SK-N-SH (cell line): ENCODE measurements at regions not wholly inside any gene's neighbourhood (a gene's known extent, or its start where the extent isn't known, plus 50 kb on each side); places are given as distances from the start of the nearest gene placed in this dataset.

Experiments
- CTCF ChIA-PET: fragments of 300-600, 350-600 bp; formaldehyde crosslinking; extraction: SDS; loops from one replicate; lab custom pipeline; 2021; lab: Yijun Ruan, JAX
- POLR2A ChIA-PET: fragments of 350-600 bp; sonication (Branson Sonifier 250); formaldehyde crosslinking; extraction: SDS; loops from one replicate; lab custom pipeline; 2020; ENCODE audit warnings: antibody characterized with exemption, inconsistent platforms; lab: Yijun Ruan, JAX
- DNase-seq: peaks from one replicate; pipeline ENCODE4 v3.0.0; 2012
- H2AFZ ChIP-seq: fragments of 200-600 bp; sonication (generic); 2 replicates; pipeline ENCODE4 v1.8.1; 2016; ENCODE audit warnings: antibody characterized with exemption, mild to moderate bottlenecking, low read depth
- H3F3A ChIP-seq: fragments of 200-600 bp; sonication (generic); replicated peaks from 2 replicates; pipeline ENCODE3; 2016; ENCODE audit warnings: antibody characterized with exemption, mild to moderate bottlenecking; ENCODE audit not compliant: insufficient read depth
- H3K27ac ChIP-seq, 2 experiments: fragments of 200-500 bp in 1 of 2; fragments of 200-600 bp in 1 of 2; sonication (Bioruptor generic) in 1 of 2; sonication (generic), shearing (Covaris generic) in 1 of 2; 2 replicates each; pipeline versions ENCODE4 v1.5.1 to v1.6.1; 2014 to 2016; ENCODE audit warnings: low read depth in 2 of 2, inconsistent platforms in 1 of 2, low read length in 1 of 2, mild to moderate bottlenecking in 1 of 2, mixed read lengths in 1 of 2
- H3K27me3 ChIP-seq: fragments of 200-600 bp; sonication (generic), shearing (Covaris generic); 2 replicates; pipeline ENCODE4 v1.6.1; 2016; ENCODE audit warnings: mixed run types; ENCODE audit not compliant: insufficient read depth
- H3K36me3 ChIP-seq, 2 experiments: fragments of 200-500 bp in 1 of 2; fragments of 200-600 bp in 1 of 2; sonication (Bioruptor generic) in 1 of 2; sonication (generic) in 1 of 2; replicated peaks in 1 of 2; 2 replicates each; pipeline versions ENCODE3 to v1.5.1; 2014 to 2016; ENCODE audit warnings: low read length in 1 of 2, mild to moderate bottlenecking in 1 of 2; ENCODE audit not compliant: insufficient read depth in 2 of 2, control insufficient read depth in 1 of 2
- H3K4me1 ChIP-seq, 2 experiments: fragments of 200-500 bp in 1 of 2; fragments of 200-600 bp in 1 of 2; sonication (Bioruptor generic) in 1 of 2; sonication (generic), shearing (Covaris generic) in 1 of 2; 2 replicates each; pipeline versions ENCODE4 v1.5.1 to v1.6.1; 2014 to 2016; ENCODE audit warnings: low read depth in 1 of 2, low read length in 1 of 2, mixed run types in 1 of 2; ENCODE audit not compliant: insufficient read depth in 2 of 2, control insufficient read depth in 1 of 2
- H3K4me2 ChIP-seq: fragments of 200-600 bp; sonication (generic), shearing (Covaris generic); 2 replicates; pipeline ENCODE4 v1.6.1; 2017; ENCODE audit warnings: mixed run types
- H3K4me3 ChIP-seq, 2 experiments: fragments of 200-500 bp in 1 of 2; fragments of 200-600 bp in 1 of 2; sonication (Bioruptor generic) in 1 of 2; sonication (generic), shearing (Covaris generic) in 1 of 2; 2 replicates each; pipeline versions ENCODE4 v1.5.1 to v1.8.1; 2014 to 2016; ENCODE audit warnings: low read depth in 2 of 2, inconsistent platforms in 1 of 2, low read length in 1 of 2, mild to moderate bottlenecking in 1 of 2, mixed read lengths in 1 of 2, moderate library complexity in 1 of 2
- H3K79me2 ChIP-seq: fragments of 200-600 bp; sonication (generic); 2 replicates; pipeline ENCODE4 v1.8.1; 2017; ENCODE audit warnings: mild to moderate bottlenecking; ENCODE audit not compliant: insufficient read depth
- H3K9ac ChIP-seq: fragments of 200-600 bp; sonication (generic); 2 replicates; pipeline ENCODE4 v1.6.1; 2017; ENCODE audit warnings: mixed run types
- H3K9me2 ChIP-seq: fragments of 200-600 bp; sonication (generic); 2 replicates; pipeline ENCODE4 v1.6.1; 2017; ENCODE audit warnings: mixed run types
- H3K9me3 ChIP-seq: fragments of 200-600 bp; sonication (generic); 2 replicates; pipeline ENCODE4 v1.6.1; 2017; ENCODE audit warnings: mixed run types, mild to moderate bottlenecking, moderate library complexity
- H4K20me1 ChIP-seq: fragments of 200-600 bp; sonication (generic); 2 replicates; pipeline ENCODE4 v1.6.1; 2017; ENCODE audit warnings: mild to moderate bottlenecking, mixed run types; ENCODE audit not compliant: insufficient read depth
- EP300 ChIP-seq, 2 experiments: IDR thresholded peaks; 2 replicates each; pipeline versions ENCODE4 v1.4.0 to v1.6.1; 2012; ENCODE audit warnings: borderline replicate concordance in 1 of 2, low read depth in 1 of 2, low read length in 1 of 2
- FOSL2 ChIP-seq: IDR thresholded peaks from 2 replicates; pipeline ENCODE4 v1.4.0; 2012; ENCODE audit warnings: low read depth, mild to moderate bottlenecking, moderate library complexity, borderline replicate concordance
- FOXJ3 ChIP-seq: sonication (generic); formaldehyde crosslinking; IDR thresholded peaks from 2 replicates; pipeline ENCODE4 v1.5.1; 2020; ENCODE audit warnings: mild to moderate bottlenecking, missing genetic modification reagents
- GATA2 ChIP-seq: sonication (generic); formaldehyde crosslinking; IDR thresholded peaks from 2 replicates; pipeline ENCODE4 v1.5.0; 2020; ENCODE audit warnings: mild to moderate bottlenecking, missing genetic modification reagents
- MXI1 ChIP-seq: IDR thresholded peaks from 2 replicates; pipeline ENCODE4 v1.6.1; 2012; ENCODE audit warnings: mild to moderate bottlenecking, low read depth, low read length, improper control_type of control experiment
- NFIC ChIP-seq: IDR thresholded peaks from 2 replicates; pipeline ENCODE4 v1.4.0; 2012; ENCODE audit warnings: borderline replicate concordance
- POLR2AphosphoS5 ChIP-seq: IDR thresholded peaks from 2 replicates; pipeline ENCODE4 v1.6.1; 2012; ENCODE audit warnings: low read depth, low read length
- REST ChIP-seq: IDR thresholded peaks from 2 replicates; pipeline ENCODE4 v1.6.1; 2012; ENCODE audit warnings: mild to moderate bottlenecking, low read depth, low read length, moderate library complexity
- RXRA ChIP-seq: IDR thresholded peaks from 2 replicates; pipeline ENCODE4 v1.4.0; 2012; ENCODE audit warnings: low read depth, mild to moderate bottlenecking, borderline replicate concordance
- TEAD4 ChIP-seq: IDR thresholded peaks from 2 replicates; pipeline ENCODE4 v1.4.0; 2012; ENCODE audit warnings: mild to moderate bottlenecking, borderline replicate concordance; ENCODE audit not compliant: insufficient read depth
- WGBS: methylation state at CpG from one replicate; pipeline ENCODE4 v1.1.6; 2017; ENCODE audit warnings: low lambda C conversion rate; 5-methylcytosine and 5-hydroxymethylcytosine counted together

- no peak for DNase-seq
- POLR2A ChIA-PET, result no interaction called here
- H3F3A ChIP-seq, result no peaks in the 10 kb centered on the region
- no peaks in the 10 kb centered on the region for H4K20me1 ChIP-seq
- H3K27me3 ChIP-seq, result no peaks in the 10 kb centered on the region
- no peaks in the 10 kb centered on the region; a peak in 1 of 4 replicates for H3K4me1 ChIP-seq
- TF ChIP-seq FOSL2 (peak; percentile 9; the same call in 1 of the 2 replicates), MXI1 (no peak)
- TF ChIP-seq, all 33 proteins: peak for 1
- no peak overlapping the region for H3K27ac ChIP-seq
- no peaks in the 10 kb centered on the region for H3K9me3 ChIP-seq
- H3K4me2 ChIP-seq, result no peak overlapping the region
- no peaks in the 10 kb centered on the region for H3K9me2 ChIP-seq
- no peaks in the 10 kb centered on the region for H3K36me3 ChIP-seq
- no peaks in the 10 kb centered on the region for H3K79me2 ChIP-seq
- WGBS, result 29% methylated on average over 3 of the region's 3 CpGs
- CTCF ChIA-PET, result no interaction called here
- H2AFZ ChIP-seq, result no peak overlapping the region
- H3K9ac ChIP-seq, result no peak overlapping the region
- no peak overlapping the region for H3K4me3 ChIP-seq
Measured at GRCh38 chr1:100612540-100612939, 74.6 kb downstream of the GPR88 start.

DNA sequence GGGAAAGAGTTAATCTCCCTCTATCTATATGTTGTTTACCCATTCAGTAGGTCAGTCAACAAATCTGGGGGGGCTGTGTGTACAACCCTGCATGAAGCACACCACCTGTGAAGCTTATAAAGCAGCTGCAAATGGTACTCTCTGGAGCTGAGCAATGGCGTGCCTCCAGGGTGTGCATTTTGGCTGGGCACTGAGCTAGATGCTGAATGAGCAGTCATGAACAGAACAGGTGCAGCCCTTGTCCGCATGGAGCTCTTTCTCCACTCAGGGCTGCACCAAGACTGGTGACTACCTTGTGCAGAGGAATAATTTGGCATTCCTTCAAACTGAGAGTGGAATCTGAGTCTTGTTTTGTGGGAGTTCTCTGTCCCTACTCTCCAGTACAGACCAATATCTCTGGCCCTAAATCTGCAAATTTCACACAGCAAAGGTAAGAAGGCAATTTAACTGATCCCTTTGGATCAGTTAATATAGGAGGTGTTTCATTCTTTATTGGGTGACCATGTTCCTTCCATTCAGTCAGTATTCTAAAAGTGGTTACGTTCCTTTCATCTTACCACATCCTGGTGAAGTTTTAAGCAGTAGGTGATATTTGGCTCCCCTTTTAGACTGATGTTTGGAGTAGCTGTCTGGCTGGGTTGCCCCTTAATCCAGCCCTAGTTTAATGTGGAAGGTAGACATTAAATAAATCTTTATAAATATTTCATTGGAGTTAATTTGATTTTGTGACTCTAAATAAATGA is 76.0 kb downstream of the GPR88 start:
- POLR2A ChIA-PET, result no interaction called here
- no peaks in the 10 kb centered on the region; a peak in 1 of 4 replicates for H3K4me1 ChIP-seq
- DNase-seq, result no peak
- WGBS, result 71% methylated on average over 2 of the region's 3 CpGs
- no peaks in the 10 kb centered on the region for H3F3A ChIP-seq
- no peak overlapping the region for H3K4me3 ChIP-seq
- H3K79me2 ChIP-seq, result no peaks in the 10 kb centered on the region
- CTCF ChIA-PET, result no interaction called here
- H3K4me2 ChIP-seq, result no peak overlapping the region
- TF ChIP-seq REST (no peak), POLR2AphosphoS5 (no peak), RXRA (no peak), NFIC (no peak), GATA2 (no peak), EP300 (IDR thresholded peaks at IDR 0.05; ENCODE audit: borderline replicate concordance in 1 of 2, low read depth in 1 of 2, low read length in 1 of 2) (no peak), FOXJ3 (CRISPR knock-in tag) (no peak), TEAD4 (no peak)
- TF ChIP-seq, all 33 proteins: peak for 0
- H3K36me3 ChIP-seq, result no peaks in the 10 kb centered on the region
- no peaks in the 10 kb centered on the region for H3K27me3 ChIP-seq
- H4K20me1 ChIP-seq, result no peaks in the 10 kb centered on the region
- no peaks in the 10 kb centered on the region for H3K9me3 ChIP-seq
- H2AFZ ChIP-seq, result no peak overlapping the region
- H3K27ac ChIP-seq, result no peak overlapping the region
- H3K9me2 ChIP-seq, result no peaks in the 10 kb centered on the region
- H3K9ac ChIP-seq, result no peak overlapping the region
